ENCODE measurements at regions not wholly inside any gene's neighbourhood (a gene's known extent, or its start where the extent isn't known, plus 50 kb on each side); places are given as distances from the start of the nearest gene placed in this dataset.
"Not testable (repeated sequence)": the region's sequence is repeated elsewhere in the genome, so short reads cannot be mapped to it uniquely, and the experiment has no call there.

GRCh38 chr15:23761386-23761785 lies 74.3 kb upstream of the NDN start:
- intact Hi-C loops (cut with DNase I): no loop called here
- no peak for DNase-seq

DNA sequence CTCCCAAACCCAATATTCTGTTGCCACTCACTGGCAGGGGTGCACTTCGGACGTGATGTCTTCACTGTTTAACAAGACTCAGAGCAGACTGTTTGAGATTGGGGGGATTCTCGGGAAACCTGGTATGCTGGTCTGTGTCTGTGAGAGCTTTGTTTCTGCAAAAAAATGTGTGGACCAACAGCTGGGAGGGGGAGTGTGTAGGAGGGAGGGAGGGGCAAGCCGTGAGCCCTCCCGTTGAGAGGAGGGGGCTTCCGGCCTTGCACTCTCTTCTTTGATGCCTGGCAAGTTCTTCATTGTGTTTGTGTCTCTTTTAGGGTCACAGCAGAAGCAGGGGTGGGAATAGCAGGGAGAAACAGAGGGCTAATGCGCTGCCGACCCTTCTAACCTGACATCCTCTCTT lies 74.9 kb upstream of the NDN start:
- DNase-seq: no peak
- Histone ChIP-seq H3K4me3 (no peak overlapping the region), H3K27ac (no peak overlapping the region), H3K9me3 (no peaks in the 10 kb centered on the region), H3K27me3 (no peaks in the 10 kb centered on the region), H3K4me1 (ENCODE audit: insufficient read depth) (no peaks in the 10 kb centered on the region), H3K36me3 (no peaks in the 10 kb centered on the region)
- no peak for TF ChIP-seq EP300 (IDR thresholded peaks at IDR 0.05)
- TF ChIP-seq, protein P1, sequence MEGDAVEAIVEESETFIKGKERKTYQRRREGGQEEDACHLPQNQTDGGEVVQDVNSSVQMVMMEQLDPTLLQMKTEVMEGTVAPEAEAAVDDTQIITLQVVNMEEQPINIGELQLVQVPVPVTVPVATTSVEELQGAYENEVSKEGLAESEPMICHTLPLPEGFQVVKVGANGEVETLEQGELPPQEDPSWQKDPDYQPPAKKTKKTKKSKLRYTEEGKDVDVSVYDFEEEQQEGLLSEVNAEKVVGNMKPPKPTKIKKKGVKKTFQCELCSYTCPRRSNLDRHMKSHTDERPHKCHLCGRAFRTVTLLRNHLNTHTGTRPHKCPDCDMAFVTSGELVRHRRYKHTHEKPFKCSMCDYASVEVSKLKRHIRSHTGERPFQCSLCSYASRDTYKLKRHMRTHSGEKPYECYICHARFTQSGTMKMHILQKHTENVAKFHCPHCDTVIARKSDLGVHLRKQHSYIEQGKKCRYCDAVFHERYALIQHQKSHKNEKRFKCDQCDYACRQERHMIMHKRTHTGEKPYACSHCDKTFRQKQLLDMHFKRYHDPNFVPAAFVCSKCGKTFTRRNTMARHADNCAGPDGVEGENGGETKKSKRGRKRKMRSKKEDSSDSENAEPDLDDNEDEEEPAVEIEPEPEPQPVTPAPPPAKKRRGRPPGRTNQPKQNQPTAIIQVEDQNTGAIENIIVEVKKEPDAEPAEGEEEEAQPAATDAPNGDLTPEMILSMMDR (IDR thresholded peaks at IDR 0.05): no peak
- TF ChIP-seq POLR2A (IDR thresholded peaks at IDR 0.05): no peak
- 46 to 58% (median 50%) methylated on average over 8 of the region's 8 CpGs for WGBS, 3 donors
- intact Hi-C loops (cut with DNase I): no loop called here

More at GRCh38 chr15:23761386-23761785, 74.3 kb upstream of the NDN start:
- Histone ChIP-seq H3K4me3 (no peak overlapping the region), H3K9me3 (no peaks in the 10 kb centered on the region), H3K27me3 (no peaks in the 10 kb centered on the region), H3K4me1 (ENCODE audit: insufficient read depth) (no peaks in the 10 kb centered on the region), H3K36me3 (no peaks in the 10 kb centered on the region), H3K27ac (no peak overlapping the region)
- TF ChIP-seq, protein P1 (IDR thresholded peaks at IDR 0.05): no peak
- TF ChIP-seq EP300 (IDR thresholded peaks at IDR 0.05) (no peak), POLR2A (IDR thresholded peaks at IDR 0.05) (no peak)
- 65 to 82% (median 75%) methylated on average over 6 of the region's 6 CpGs for WGBS, 3 donors

GRCh38 chr15:23763021-23763420 lies 75.9 kb upstream of the NDN start:
- Histone ChIP-seq H3K4me3 (no peak overlapping the region), H3K9me3 (no peaks in the 10 kb centered on the region), H3K36me3 (no peaks in the 10 kb centered on the region), H3K27me3 (no peaks in the 10 kb centered on the region), H3K27ac (no peak overlapping the region), H3K4me1 (ENCODE audit: insufficient read depth) (no peaks in the 10 kb centered on the region)
- no peak for DNase-seq
- TF ChIP-seq, protein P1 (IDR thresholded peaks at IDR 0.05): no peak
- TF ChIP-seq POLR2A (IDR thresholded peaks at IDR 0.05): no peak
- TF ChIP-seq EP300 (IDR thresholded peaks at IDR 0.05): no peak
- intact Hi-C loops (cut with DNase I): no loop called here
- WGBS, 3 donors: 81 to 91% (median 81%) methylated on average over 9 of the region's 9 CpGs

GRCh38 chr15:23764306-23764705 lies 77.2 kb upstream of the NDN start:
- Histone ChIP-seq H3K4me3 (no peak overlapping the region), H3K36me3 (no peaks in the 10 kb centered on the region), H3K9me3 (no peaks in the 10 kb centered on the region), H3K27me3 (no peaks in the 10 kb centered on the region), H3K4me1 (ENCODE audit: insufficient read depth) (no peaks in the 10 kb centered on the region), H3K27ac (no peak overlapping the region)
- DNase-seq: no peak
- intact Hi-C loops (cut with DNase I): no loop called here
- TF ChIP-seq, protein P1 (IDR thresholded peaks at IDR 0.05): no peak
- TF ChIP-seq POLR2A (IDR thresholded peaks at IDR 0.05): no peak
- TF ChIP-seq EP300 (IDR thresholded peaks at IDR 0.05): no peak
- 40 to 49% (median 45%) methylated on average over 3 of the region's 3 CpGs for WGBS, 3 donors

DNA sequence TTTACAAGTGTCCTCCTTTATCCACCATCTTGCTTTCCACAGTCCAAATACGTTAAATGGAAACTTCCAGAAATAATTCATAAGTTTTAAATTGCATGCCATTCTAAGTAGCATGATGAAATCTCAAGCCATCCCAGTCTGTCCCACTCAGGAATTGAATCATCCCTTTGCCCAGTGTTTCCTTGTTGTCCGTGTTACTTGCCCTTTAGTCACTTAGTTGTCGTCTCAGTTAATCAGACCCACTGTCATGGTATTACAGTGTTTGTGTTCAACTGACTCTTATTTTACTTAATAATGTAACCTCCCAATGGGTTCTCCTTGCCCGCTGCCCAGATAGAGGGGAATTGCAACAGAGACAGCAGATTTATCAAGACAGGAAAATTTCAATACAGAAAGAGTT lies 77.6 kb upstream of the NDN start:
- 64 to 78% (median 74%) methylated on average over 4 of the region's 4 CpGs for WGBS, 3 donors
- Histone ChIP-seq H3K36me3 (no peaks in the 10 kb centered on the region), H3K9me3 (no peaks in the 10 kb centered on the region), H3K27ac (no peak overlapping the region), H3K4me3 (no peak overlapping the region), H3K27me3 (no peaks in the 10 kb centered on the region), H3K4me1 (ENCODE audit: insufficient read depth) (no peaks in the 10 kb centered on the region)
- DNase-seq: no peak
- intact Hi-C loops (cut with DNase I): no loop called here
- TF ChIP-seq, protein P1 (IDR thresholded peaks at IDR 0.05): no peak
- TF ChIP-seq EP300 (IDR thresholded peaks at IDR 0.05) (no peak), POLR2A (IDR thresholded peaks at IDR 0.05) (no peak)

DNA sequence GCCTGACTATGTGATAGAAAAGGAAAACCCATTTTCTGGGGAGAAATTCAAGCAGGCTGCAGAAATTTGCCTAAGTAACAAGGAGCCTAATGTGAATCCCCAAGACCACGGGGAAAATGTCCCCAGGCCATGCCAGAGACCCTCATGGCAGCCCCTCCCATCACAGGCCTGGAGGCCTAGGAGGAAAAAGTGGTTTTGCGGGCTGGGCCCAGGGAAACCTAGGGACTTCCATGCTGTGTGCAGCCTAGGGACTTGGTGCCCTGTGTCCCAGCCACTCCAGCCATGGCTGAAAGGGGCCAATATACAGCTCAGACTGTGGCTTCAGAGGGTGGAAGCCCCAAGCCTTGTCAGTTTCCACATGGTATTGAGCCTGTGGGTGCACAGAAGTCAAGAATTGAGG lies 79.7 kb upstream of the NDN start:
- intact Hi-C loops (cut with DNase I); H3K9me3 ChIP-seq; H3K4me1 ChIP-seq (ENCODE audit: insufficient read depth); DNase-seq; H3K27ac ChIP-seq; H3K36me3 ChIP-seq; H3K27me3 ChIP-seq; H3K4me3 ChIP-seq: not testable (repeated sequence)
- 67 to 74% (median 68%) methylated on average over 2 of the region's 2 CpGs for WGBS, 3 donors
